ENCODE measurements at regions not wholly inside any gene's neighbourhood (a gene's known extent, or its start where the extent isn't known, plus 50 kb on each side); places are given as distances from the start of the nearest gene placed in this dataset.

- H3K27me3 Mint-ChIP-seq (ENCODE audit: unreplicated experiment), result no peaks in the 10 kb centered on the region
- H3K9me3 Mint-ChIP-seq (ENCODE audit: unreplicated experiment), result no peaks in the 10 kb centered on the region
- DNase-seq (ENCODE audit: extremely low spot score, unreplicated experiment), result no peak
- H3K4me1 Mint-ChIP-seq (ENCODE audit: unreplicated experiment), result no peaks in the 10 kb centered on the region
- H3K36me3 Mint-ChIP-seq (ENCODE audit: unreplicated experiment), result no peaks in the 10 kb centered on the region
- no peak overlapping the region for H3K27ac Mint-ChIP-seq (ENCODE audit: unreplicated experiment)
- no peak for TF ChIP-seq CTCF (IDR thresholded peaks at IDR 0.05)
- no peak overlapping the region for H3K4me3 Mint-ChIP-seq (ENCODE audit: unreplicated experiment)
Observed at GRCh38 chr2:117085256-117085655, 729.2 kb upstream of the DDX18 start.

- no peaks in the 10 kb centered on the region for H3K9me3 Mint-ChIP-seq (ENCODE audit: unreplicated experiment)
- no peak for TF ChIP-seq CTCF (IDR thresholded peaks at IDR 0.05)
- no peak overlapping the region for H3K4me3 Mint-ChIP-seq (ENCODE audit: unreplicated experiment)
- H3K27ac Mint-ChIP-seq (ENCODE audit: unreplicated experiment), result no peak overlapping the region
- no peak for DNase-seq (ENCODE audit: extremely low spot score, unreplicated experiment)
- no peaks in the 10 kb centered on the region for H3K27me3 Mint-ChIP-seq (ENCODE audit: unreplicated experiment)
- H3K36me3 Mint-ChIP-seq (ENCODE audit: unreplicated experiment), result no peaks in the 10 kb centered on the region
- H3K4me1 Mint-ChIP-seq (ENCODE audit: unreplicated experiment), result no peaks in the 10 kb centered on the region
Observed at GRCh38 chr2:117085737-117086136, 728.8 kb upstream of the DDX18 start.

GRCh38 chr2:117086174-117086942 lies 728.1 kb upstream of the DDX18 start:
- Mint-ChIP-seq H3K4me1 (ENCODE audit: unreplicated experiment) (no peaks in the 10 kb centered on the region), H3K27me3 (ENCODE audit: unreplicated experiment) (no peaks in the 10 kb centered on the region), H3K4me3 (ENCODE audit: unreplicated experiment) (no peak overlapping the region), H3K36me3 (ENCODE audit: unreplicated experiment) (no peaks in the 10 kb centered on the region), H3K27ac (ENCODE audit: unreplicated experiment) (no peak overlapping the region), H3K9me3 (ENCODE audit: unreplicated experiment) (no peaks in the 10 kb centered on the region)
- no peak for DNase-seq (ENCODE audit: extremely low spot score, unreplicated experiment)
- TF ChIP-seq CTCF (IDR thresholded peaks at IDR 0.05), result no peak

GRCh38 chr2:117086943-117087250 lies 727.6 kb upstream of the DDX18 start:
- no peaks in the 10 kb centered on the region for H3K4me1 Mint-ChIP-seq (ENCODE audit: unreplicated experiment)
- H3K27me3 Mint-ChIP-seq (ENCODE audit: unreplicated experiment), result no peaks in the 10 kb centered on the region
- H3K27ac Mint-ChIP-seq (ENCODE audit: unreplicated experiment), result no peak overlapping the region
- TF ChIP-seq CTCF (IDR thresholded peaks at IDR 0.05), result no peak
- no peaks in the 10 kb centered on the region for H3K36me3 Mint-ChIP-seq (ENCODE audit: unreplicated experiment)
- H3K4me3 Mint-ChIP-seq (ENCODE audit: unreplicated experiment), result no peak overlapping the region
- H3K9me3 Mint-ChIP-seq (ENCODE audit: unreplicated experiment), result no peaks in the 10 kb centered on the region
- DNase-seq (ENCODE audit: extremely low spot score, unreplicated experiment), result no peak

- Mint-ChIP-seq H3K9me3 (ENCODE audit: unreplicated experiment) (no peaks in the 10 kb centered on the region), H3K36me3 (ENCODE audit: unreplicated experiment) (no peaks in the 10 kb centered on the region), H3K4me1 (ENCODE audit: unreplicated experiment) (no peaks in the 10 kb centered on the region), H3K4me3 (ENCODE audit: unreplicated experiment) (no peak overlapping the region), H3K27me3 (ENCODE audit: unreplicated experiment) (no peaks in the 10 kb centered on the region), H3K27ac (ENCODE audit: unreplicated experiment) (no peak overlapping the region)
- DNase-seq (ENCODE audit: extremely low spot score, unreplicated experiment), result no peak
- TF ChIP-seq CTCF (IDR thresholded peaks at IDR 0.05), result no peak
Observed at GRCh38 chr2:117087535-117088291, 726.8 kb upstream of the DDX18 start.
